ENCODE measurements at regions not wholly inside any gene's neighbourhood (a gene's known extent, or its start where the extent isn't known, plus 50 kb on each side); places are given as distances from the start of the nearest gene placed in this dataset.

DNA sequence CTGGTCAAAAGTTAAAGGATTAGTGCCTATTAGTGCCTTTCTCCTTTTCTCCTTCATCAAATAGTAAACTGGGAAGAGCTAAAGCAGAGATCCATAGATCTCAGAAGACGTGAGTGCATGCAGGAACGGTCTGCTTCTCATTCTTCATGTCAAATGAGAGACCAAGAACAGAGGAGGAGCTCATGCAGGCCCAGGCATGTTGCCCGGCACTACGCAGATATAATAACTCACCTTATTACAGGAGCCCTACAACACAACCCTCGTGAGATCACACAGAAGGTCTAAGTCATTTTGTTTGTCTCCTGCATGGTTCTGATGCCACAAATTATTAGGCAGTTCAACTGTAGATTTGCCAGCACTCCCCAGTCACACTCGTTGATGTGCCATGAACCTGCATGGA lies 71.8 kb downstream of the CMPK2 start:
- TF ChIP-seq POLR2A (IDR thresholded peaks at IDR 0.05; ENCODE audit: low read length) (no peak), GATA1 (IDR thresholded peaks at IDR 0.05; ENCODE audit: low read depth, low read length) (no peak)
